ENCODE measurements at regions not wholly inside any gene's neighbourhood (a gene's known extent, or its start where the extent isn't known, plus 50 kb on each side); places are given as distances from the start of the nearest gene placed in this dataset.
A peak's percentile ranks its signal among the peaks of the same experiment; 100 is the strongest.
"Not testable (repeated sequence)": the region's sequence is repeated elsewhere in the genome, so short reads cannot be mapped to it uniquely, and the experiment has no call there.

DNA sequence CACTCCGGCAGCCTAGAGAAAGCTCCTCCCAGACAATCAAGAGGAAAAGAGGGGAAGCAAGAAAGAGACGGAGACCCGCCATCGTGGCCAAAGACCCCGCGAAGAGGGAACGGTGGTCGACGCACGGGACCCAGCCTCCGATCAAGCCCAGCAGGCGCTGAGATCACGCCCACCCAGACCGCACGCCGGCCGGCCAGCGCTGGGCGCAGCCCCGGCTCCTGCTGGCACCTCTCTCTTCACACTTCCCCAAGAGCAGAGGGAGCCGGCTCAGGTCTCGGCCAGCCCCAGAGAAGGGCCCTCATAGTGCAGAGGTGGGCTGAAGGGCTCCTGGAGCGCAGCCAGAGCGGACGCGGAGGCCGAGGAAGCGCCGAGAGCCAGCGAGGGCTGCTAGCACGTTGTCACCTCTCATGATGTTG is 918.4 kb upstream of the ADAMTS5 start:
- DNase-seq: no peak
- no peaks in the 10 kb centered on the region for H3K27me3 ChIP-seq (ENCODE audit: low read depth)
- no peak overlapping the region for H3K4me3 ChIP-seq
- no peaks in the 10 kb centered on the region for H3K36me3 ChIP-seq
- H3K9me3 ChIP-seq (replicated peaks): no peaks in the 10 kb centered on the region
- no peak for TF ChIP-seq CTCF (IDR thresholded peaks at IDR 0.05; ENCODE audit: borderline replicate concordance)
- no peak overlapping the region for H3K27ac ChIP-seq (replicated peaks)
- intact Hi-C loops (cut with micrococcal nuclease): no loop called here
- no peaks in the 10 kb centered on the region for H3K4me1 ChIP-seq

- H3K9me3 ChIP-seq (replicated peaks); H3K4me3 ChIP-seq; intact Hi-C loops (cut with micrococcal nuclease); H3K36me3 ChIP-seq; H3K4me1 ChIP-seq; H3K27me3 ChIP-seq (ENCODE audit: low read depth): not testable (repeated sequence)
- H3K27ac ChIP-seq (replicated peaks): peak overlapping the region; percentile 53
- DNase-seq: peak; percentile 56
Observed at GRCh38 chr21:27881331-27881730, 914.4 kb upstream of the ADAMTS5 start.

GRCh38 chr21:27872411-27872810 is 905.5 kb upstream of the ADAMTS5 start:
- H3K27ac ChIP-seq (replicated peaks); H3K4me1 ChIP-seq; intact Hi-C loops (cut with micrococcal nuclease); H3K4me3 ChIP-seq; H3K27me3 ChIP-seq (ENCODE audit: low read depth); DNase-seq; H3K36me3 ChIP-seq: not testable (repeated sequence)
- H3K9me3 ChIP-seq (replicated peaks): peaks cover 16% of the 10 kb centered on the region

GRCh38 chr21:27870755-27871154 is 903.9 kb upstream of the ADAMTS5 start:
- H3K27me3 ChIP-seq (ENCODE audit: low read depth); DNase-seq; H3K36me3 ChIP-seq; H3K4me1 ChIP-seq; H3K27ac ChIP-seq (replicated peaks); H3K4me3 ChIP-seq; intact Hi-C loops (cut with micrococcal nuclease): not testable (repeated sequence)
- H3K9me3 ChIP-seq (replicated peaks): peaks cover 21% of the 10 kb centered on the region

DNA sequence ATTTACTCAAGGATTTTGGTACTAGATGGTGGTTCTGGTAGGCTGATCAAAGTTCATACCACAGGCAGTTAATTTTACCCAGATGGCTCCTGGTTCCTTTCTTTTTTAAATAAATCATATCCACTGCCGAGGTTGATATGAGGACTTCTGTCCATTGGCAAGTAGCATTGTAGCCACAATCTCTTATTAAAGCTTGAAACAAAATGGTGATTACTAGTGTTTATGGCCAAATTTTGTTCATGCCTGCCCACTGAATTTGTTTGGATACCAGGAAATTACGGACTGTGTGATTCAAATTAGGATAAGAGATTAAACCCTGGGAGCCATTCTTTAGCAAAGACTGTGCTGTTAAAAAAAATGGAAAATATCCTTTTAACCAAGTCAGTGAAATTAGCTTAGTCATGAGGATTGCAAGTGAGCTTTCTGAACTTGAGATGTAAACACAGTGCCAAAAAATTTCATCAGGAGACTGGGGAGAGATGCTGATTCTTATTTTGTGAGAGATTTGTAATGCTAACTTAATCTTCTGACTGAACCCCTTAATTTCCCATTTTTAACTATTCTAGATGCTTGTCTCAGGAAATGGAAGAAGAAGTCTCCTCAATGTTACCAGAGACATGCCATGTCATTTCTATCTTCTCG is 893.5 kb upstream of the ADAMTS5 start:
- H3K9me3 ChIP-seq (replicated peaks); intact Hi-C loops (cut with micrococcal nuclease); H3K4me3 ChIP-seq; H3K4me1 ChIP-seq; DNase-seq; H3K36me3 ChIP-seq; H3K27ac ChIP-seq (replicated peaks); H3K27me3 ChIP-seq (ENCODE audit: low read depth): not testable (repeated sequence)

GRCh38 chr21:27858053-27858825 is 891.4 kb upstream of the ADAMTS5 start:
- H3K27ac ChIP-seq (replicated peaks); intact Hi-C loops (cut with micrococcal nuclease); H3K4me1 ChIP-seq; H3K9me3 ChIP-seq (replicated peaks); DNase-seq; H3K27me3 ChIP-seq (ENCODE audit: low read depth); H3K4me3 ChIP-seq; H3K36me3 ChIP-seq: not testable (repeated sequence)

GRCh38 chr21:27856988-27857387 is 890.1 kb upstream of the ADAMTS5 start:
- H3K4me3 ChIP-seq; intact Hi-C loops (cut with micrococcal nuclease); H3K4me1 ChIP-seq; DNase-seq; H3K27ac ChIP-seq (replicated peaks); H3K9me3 ChIP-seq (replicated peaks); H3K36me3 ChIP-seq; H3K27me3 ChIP-seq (ENCODE audit: low read depth): not testable (repeated sequence)

- TF ChIP-seq CTCF (IDR thresholded peaks at IDR 0.05; ENCODE audit: borderline replicate concordance): no peak
- Histone ChIP-seq H3K27me3 (ENCODE audit: low read depth) (no peaks in the 10 kb centered on the region), H3K4me1 (no peaks in the 10 kb centered on the region), H3K9me3 (replicated peaks) (peaks cover 13% of the 10 kb centered on the region), H3K27ac (replicated peaks) (no peak overlapping the region), H3K4me3 (no peak overlapping the region), H3K36me3 (no peaks in the 10 kb centered on the region)
- intact Hi-C loops (cut with micrococcal nuclease): no loop called here
- DNase-seq: no peak
Observed at GRCh38 chr21:27841084-27841672, 874.3 kb upstream of the ADAMTS5 start.

Measured in left ventricle myocardium inferior (tissue), 1 donor.